ENCODE measurements at regions not wholly inside any gene's neighbourhood (a gene's known extent, or its start where the extent isn't known, plus 50 kb on each side); places are given as distances from the start of the nearest gene placed in this dataset.
"Not testable (repeated sequence)": the region's sequence is repeated elsewhere in the genome, so short reads cannot be mapped to it uniquely, and the experiment has no call there.

DNA sequence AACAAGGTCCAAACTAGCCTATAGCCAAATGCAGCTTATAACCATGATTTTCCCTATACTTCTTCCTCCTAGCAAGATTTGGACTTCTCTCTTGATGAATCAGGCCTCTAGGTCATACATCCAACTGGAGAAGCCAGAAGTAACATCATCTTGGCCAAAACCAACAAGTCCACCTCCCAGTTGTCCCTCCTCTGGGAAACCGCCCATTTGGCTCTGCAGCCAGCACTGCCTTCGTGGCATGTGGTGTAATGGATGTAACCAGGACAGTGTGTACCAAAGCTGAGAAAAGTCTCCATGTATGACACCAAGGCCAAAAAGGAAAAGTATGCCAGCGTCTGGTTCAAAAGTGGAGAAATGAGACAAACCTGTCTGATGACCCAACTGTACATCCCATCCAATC is 59.3 kb upstream of the VASH1 start:
- no peaks in the 10 kb centered on the region for H3K36me3 ChIP-seq (ENCODE audit: control insufficient read depth, low read depth, low read length)
- no peaks in the 10 kb centered on the region for H3K4me1 ChIP-seq (ENCODE audit: control insufficient read depth, low read depth, low read length)
- H3K27ac ChIP-seq (ENCODE audit: low read length) = no peak overlapping the region
- no peaks in the 10 kb centered on the region for H3K9me3 ChIP-seq (ENCODE audit: control insufficient read depth, low read depth, low read length)
- H3K9ac ChIP-seq (ENCODE audit: low read length) = no peak overlapping the region
- H3K27me3 ChIP-seq (ENCODE audit: control insufficient read depth, insufficient read depth, low read length) = no peaks in the 10 kb centered on the region
- no peak overlapping the region for H3K4me3 ChIP-seq (ENCODE audit: low read length)

DNA sequence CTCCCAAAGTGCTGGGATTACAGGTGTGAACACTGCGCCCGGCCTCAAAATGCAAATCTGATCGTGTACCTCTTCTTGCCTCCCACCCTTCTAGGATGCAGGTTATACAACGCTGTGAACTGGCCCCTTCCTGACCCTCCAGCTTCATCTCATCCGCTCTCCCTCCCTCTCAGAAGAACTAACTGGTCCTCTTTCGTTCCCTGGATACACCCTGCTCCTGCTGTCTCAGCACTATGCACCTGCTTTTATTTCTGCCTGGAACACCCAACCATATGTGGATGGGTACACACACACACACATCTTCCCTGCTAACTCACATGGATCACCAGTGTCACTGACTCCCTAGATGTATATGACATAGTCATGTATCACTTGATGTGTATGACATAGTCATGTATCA is 56.1 kb upstream of the VASH1 start:
- no peak overlapping the region for H3K27ac ChIP-seq (ENCODE audit: low read length)
- H3K9ac ChIP-seq (ENCODE audit: low read length) = no peak overlapping the region
- H3K4me3 ChIP-seq (ENCODE audit: low read length) = no peak overlapping the region
- H3K4me1 ChIP-seq (ENCODE audit: control insufficient read depth, low read depth, low read length) = no peaks in the 10 kb centered on the region
- H3K36me3 ChIP-seq (ENCODE audit: control insufficient read depth, low read depth, low read length) = no peaks in the 10 kb centered on the region
- H3K9me3 ChIP-seq (ENCODE audit: control insufficient read depth, low read depth, low read length) = no peaks in the 10 kb centered on the region
- no peaks in the 10 kb centered on the region for H3K27me3 ChIP-seq (ENCODE audit: control insufficient read depth, insufficient read depth, low read length)

DNA sequence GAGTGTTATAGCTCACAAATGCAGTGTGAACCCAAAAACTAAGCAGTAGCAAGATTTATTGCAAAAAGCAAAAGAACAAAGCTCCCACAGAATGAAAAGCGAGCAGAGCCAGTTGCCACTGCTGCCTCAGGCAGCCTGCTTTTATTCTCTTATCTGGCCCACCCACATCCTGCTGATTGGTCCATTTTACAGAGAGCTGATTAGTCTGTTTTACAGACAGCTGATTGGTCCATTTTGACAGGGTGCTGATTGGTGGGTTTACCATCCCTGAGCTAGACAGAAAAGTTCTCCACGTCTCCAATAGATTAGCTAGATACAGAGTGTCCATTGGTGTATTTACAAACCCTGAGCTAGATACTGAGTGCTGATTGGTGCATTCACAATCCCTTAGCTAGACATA is 55.1 kb upstream of the VASH1 start:
- H3K9me3 ChIP-seq (ENCODE audit: control insufficient read depth, low read depth, low read length); H3K9ac ChIP-seq (ENCODE audit: low read length); H3K4me3 ChIP-seq (ENCODE audit: low read length); H3K27ac ChIP-seq (ENCODE audit: low read length); H3K36me3 ChIP-seq (ENCODE audit: control insufficient read depth, low read depth, low read length); H3K4me1 ChIP-seq (ENCODE audit: control insufficient read depth, low read depth, low read length); H3K27me3 ChIP-seq (ENCODE audit: control insufficient read depth, insufficient read depth, low read length): not testable (repeated sequence)

DNA sequence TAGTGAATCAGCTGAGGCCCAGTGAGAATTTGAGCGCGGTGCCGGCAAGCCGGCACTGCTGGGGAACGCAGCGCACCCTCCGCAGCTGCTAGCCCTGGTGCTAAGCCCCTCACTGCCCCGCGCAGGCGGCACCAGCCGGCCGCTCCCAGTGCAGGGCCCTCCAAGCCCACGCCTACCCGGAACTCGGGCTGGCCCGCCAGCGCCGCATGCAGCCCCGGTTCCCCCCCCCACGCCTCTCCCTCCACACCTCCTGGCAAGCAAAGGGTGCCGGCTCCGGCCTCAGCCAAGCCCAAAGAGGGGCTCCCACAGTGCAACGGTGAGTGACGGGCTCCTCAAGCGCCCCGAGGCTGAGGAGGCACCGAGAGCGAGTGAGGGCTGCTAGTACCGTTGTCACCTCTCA is 54.5 kb upstream of the VASH1 start:
- H3K27ac ChIP-seq (ENCODE audit: low read length) = no peak overlapping the region
- no peaks in the 10 kb centered on the region for H3K4me1 ChIP-seq (ENCODE audit: control insufficient read depth, low read depth, low read length)
- no peak overlapping the region for H3K9ac ChIP-seq (ENCODE audit: low read length)
- no peaks in the 10 kb centered on the region for H3K27me3 ChIP-seq (ENCODE audit: control insufficient read depth, insufficient read depth, low read length)
- H3K4me3 ChIP-seq (ENCODE audit: low read length) = no peak overlapping the region
- H3K36me3 ChIP-seq (ENCODE audit: control insufficient read depth, low read depth, low read length) = no peaks in the 10 kb centered on the region
- H3K9me3 ChIP-seq (ENCODE audit: control insufficient read depth, low read depth, low read length) = no peaks in the 10 kb centered on the region

GRCh38 chr14:76708028-76708427 is 53.2 kb upstream of the VASH1 start:
- H3K9me3 ChIP-seq (ENCODE audit: control insufficient read depth, low read depth, low read length) = no peaks in the 10 kb centered on the region
- no peak overlapping the region for H3K9ac ChIP-seq (ENCODE audit: low read length)
- no peak overlapping the region for H3K4me3 ChIP-seq (ENCODE audit: low read length)
- no peaks in the 10 kb centered on the region for H3K4me1 ChIP-seq (ENCODE audit: control insufficient read depth, low read depth, low read length)
- H3K36me3 ChIP-seq (ENCODE audit: control insufficient read depth, low read depth, low read length) = no peaks in the 10 kb centered on the region
- H3K27ac ChIP-seq (ENCODE audit: low read length) = no peak overlapping the region
- H3K27me3 ChIP-seq (ENCODE audit: control insufficient read depth, insufficient read depth, low read length) = no peaks in the 10 kb centered on the region

DNA sequence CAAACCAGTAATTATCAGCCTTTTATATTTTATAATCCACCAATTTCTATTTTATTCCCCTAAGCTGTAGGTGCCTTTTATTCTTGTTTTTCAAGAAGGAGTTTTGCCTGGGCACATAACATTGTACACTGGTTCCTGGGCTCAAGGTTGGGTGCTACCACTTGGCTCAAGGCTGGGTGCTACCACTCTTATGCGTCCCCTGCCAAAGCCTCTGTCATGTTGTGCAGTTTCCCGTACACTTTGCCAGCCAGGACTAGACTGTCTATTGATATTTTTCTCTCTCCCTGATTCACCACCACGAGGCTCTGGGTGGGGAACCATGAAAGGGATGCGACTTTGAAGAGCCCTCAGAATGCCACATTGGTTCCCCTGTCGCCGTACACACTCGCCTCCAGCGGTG is 52.5 kb upstream of the VASH1 start:
- Histone ChIP-seq H3K4me3 (ENCODE audit: low read length) (no peak overlapping the region), H3K36me3 (ENCODE audit: control insufficient read depth, low read depth, low read length) (no peaks in the 10 kb centered on the region), H3K9ac (ENCODE audit: low read length) (no peak overlapping the region), H3K9me3 (ENCODE audit: control insufficient read depth, low read depth, low read length) (no peaks in the 10 kb centered on the region), H3K4me1 (ENCODE audit: control insufficient read depth, low read depth, low read length) (no peaks in the 10 kb centered on the region), H3K27me3 (ENCODE audit: control insufficient read depth, insufficient read depth, low read length) (no peaks in the 10 kb centered on the region), H3K27ac (ENCODE audit: low read length) (no peak overlapping the region)

DNA sequence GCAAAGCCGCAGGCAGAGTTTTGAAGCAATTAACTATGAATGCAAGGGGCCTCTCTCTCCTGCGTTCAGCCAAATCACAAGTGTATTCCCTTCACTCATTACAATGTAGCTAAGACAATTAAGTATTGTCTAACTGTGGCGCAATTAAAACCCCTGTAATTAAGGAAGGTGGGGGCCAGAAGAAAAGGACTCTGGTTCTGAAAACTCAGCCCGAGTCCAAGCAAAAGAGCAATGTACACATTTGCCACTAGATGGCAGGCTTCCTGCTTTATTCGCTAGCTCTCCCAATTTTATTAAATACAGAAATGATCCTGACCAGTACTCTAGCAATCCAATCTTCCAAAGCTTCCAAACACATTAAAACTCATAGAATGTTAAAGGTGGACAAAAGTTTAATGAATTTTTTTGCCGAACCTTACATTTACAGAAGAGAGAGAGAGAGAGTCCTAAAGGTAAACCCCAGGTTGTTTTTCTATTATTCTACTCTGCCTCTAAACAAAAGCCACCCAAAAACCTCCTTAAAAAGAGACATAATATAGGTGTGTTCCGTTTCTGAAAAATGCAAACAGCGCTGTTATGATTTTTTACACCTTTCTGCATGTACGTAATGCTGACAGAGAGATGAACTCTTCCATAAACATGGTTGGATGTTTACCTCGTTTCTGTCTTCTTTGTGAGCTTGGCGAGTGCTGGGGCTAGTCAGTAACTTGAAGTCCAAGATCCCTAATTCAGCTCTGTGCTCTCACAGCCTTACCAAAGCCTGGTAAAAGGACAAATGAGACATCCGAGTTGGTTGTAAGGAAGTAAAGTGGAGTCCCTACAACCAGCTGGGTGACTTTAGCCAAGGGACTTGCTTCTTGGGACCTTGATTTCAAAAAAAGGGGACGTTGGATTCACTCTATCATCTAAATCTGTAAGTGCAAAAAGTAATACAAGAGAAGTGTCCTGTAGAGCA is 50.9 kb upstream of the VASH1 start:
- Histone ChIP-seq H3K27me3 (ENCODE audit: control insufficient read depth, insufficient read depth, low read length) (no peaks in the 10 kb centered on the region), H3K4me1 (ENCODE audit: control insufficient read depth, low read depth, low read length) (no peaks in the 10 kb centered on the region), H3K36me3 (ENCODE audit: control insufficient read depth, low read depth, low read length) (no peaks in the 10 kb centered on the region), H3K4me3 (ENCODE audit: low read length) (no peak overlapping the region), H3K27ac (ENCODE audit: low read length) (no peak overlapping the region), H3K9me3 (ENCODE audit: control insufficient read depth, low read depth, low read length) (no peaks in the 10 kb centered on the region), H3K9ac (ENCODE audit: low read length) (no peak overlapping the region)
